ENCODE measurements at regions not wholly inside any gene's neighbourhood (a gene's known extent, or its start where the extent isn't known, plus 50 kb on each side); places are given as distances from the start of the nearest gene placed in this dataset.

GRCh38 chr19:27736225-27736624, 1476.7 kb downstream of the UQCRFS1 start:
- Histone ChIP-seq H3K9me3 (peaks cover 7 to 69% of the 10 kb centered on the region in 2 donors), H3K27ac (no peak overlapping the region), H3K4me1 (no peaks in the 10 kb centered on the region), H3K4me3 (no peak overlapping the region), H3K36me3 (peaks cover 14 to 28% of the 10 kb centered on the region in 2 donors), H3K27me3 (no peaks in the 10 kb centered on the region)
- no peak for DNase-seq (ENCODE audit: low spot score in 2 of 2)
- no peak for TF ChIP-seq CTCF (IDR thresholded peaks at IDR 0.05)
- intact Hi-C loops (cut with DNase I): no loop called here

GRCh38 chr19:27735314-27735713, 1477.6 kb downstream of the UQCRFS1 start:
- no peak overlapping the region for H3K4me3 ChIP-seq
- H3K9me3 ChIP-seq: peaks cover 7 to 78% of the 10 kb centered on the region in 2 donors
- H3K27me3 ChIP-seq: no peaks in the 10 kb centered on the region
- TF ChIP-seq CTCF (IDR thresholded peaks at IDR 0.05): no peak
- H3K27ac ChIP-seq: no peak overlapping the region
- H3K4me1 ChIP-seq: no peaks in the 10 kb centered on the region
- DNase-seq (ENCODE audit: low spot score in 2 of 2): no peak
- intact Hi-C loops (cut with DNase I): no loop called here
- peaks cover 23 to 28% of the 10 kb centered on the region in 2 donors for H3K36me3 ChIP-seq

- no peak for TF ChIP-seq CTCF (IDR thresholded peaks at IDR 0.05)
- DNase-seq (ENCODE audit: low spot score in 2 of 2): no peak
- Histone ChIP-seq H3K4me3 (no peak overlapping the region), H3K9me3 (peaks cover 10 to 78% of the 10 kb centered on the region in 2 donors), H3K36me3 (peaks cover 26 to 30% of the 10 kb centered on the region in 2 donors), H3K4me1 (no peaks in the 10 kb centered on the region), H3K27ac (no peak overlapping the region), H3K27me3 (no peaks in the 10 kb centered on the region)
- intact Hi-C loops (cut with DNase I): no loop called here
Measured at GRCh38 chr19:27734496-27735220, 1478.3 kb downstream of the UQCRFS1 start.

GRCh38 chr19:27733551-27734266, 1479.2 kb downstream of the UQCRFS1 start:
- H3K36me3 ChIP-seq: peaks cover 16 to 39% of the 10 kb centered on the region in 2 donors
- no peaks in the 10 kb centered on the region for H3K4me1 ChIP-seq
- H3K4me3 ChIP-seq: no peak overlapping the region
- no peak overlapping the region for H3K27ac ChIP-seq
- no peak for DNase-seq (ENCODE audit: low spot score in 2 of 2)
- no peaks in the 10 kb centered on the region for H3K27me3 ChIP-seq
- intact Hi-C loops (cut with DNase I): no loop called here
- TF ChIP-seq CTCF (IDR thresholded peaks at IDR 0.05): no peak
- H3K9me3 ChIP-seq: peaks cover 17 to 80% of the 10 kb centered on the region in 2 donors

- Histone ChIP-seq H3K9me3 (peaks cover 47 to 95% of the 10 kb centered on the region in 2 donors), H3K27ac (no peak overlapping the region), H3K4me1 (no peaks in the 10 kb centered on the region), H3K36me3 (peaks cover 2 to 59% of the 10 kb centered on the region in 2 donors), H3K4me3 (no peak overlapping the region), H3K27me3 (no peaks in the 10 kb centered on the region)
- DNase-seq (ENCODE audit: low spot score in 2 of 2): no peak
- TF ChIP-seq CTCF (IDR thresholded peaks at IDR 0.05): no peak
- intact Hi-C loops (cut with DNase I): no loop called here
Measured at GRCh38 chr19:27729332-27729731, 1483.6 kb downstream of the UQCRFS1 start.
